Limb (tissue), 2 donors: ENCODE measurements at regions not wholly inside any gene's neighbourhood (a gene's known extent, or its start where the extent isn't known, plus 50 kb on each side); places are given as distances from the start of the nearest gene placed in this dataset.
A peak's percentile ranks its signal among the peaks of the same experiment; 100 is the strongest.

ENCODE experiments used
- DNase-seq, 2 donors: peaks; one replicate each; pipeline ENCODE4 v3.0.0-alpha.2; 2016; ENCODE audit errors: extremely low spot score in 2 of 2

- DNase-seq, result no peak
Observed at GRCh38 chr2:7456762-7457161, 539.5 kb downstream of the RNF144A start.

GRCh38 chr2:7458066-7458465 lies 540.9 kb downstream of the RNF144A start:
- no peak for DNase-seq

GRCh38 chr2:7467782-7468447 lies 550.7 kb downstream of the RNF144A start:
- no peak for DNase-seq

- DNase-seq, result no peak
Observed at GRCh38 chr2:7468448-7468828, 551.2 kb downstream of the RNF144A start.

GRCh38 chr2:7468955-7469354 lies 551.7 kb downstream of the RNF144A start:
- no peak for DNase-seq

GRCh38 chr2:7471185-7471584 lies 554.0 kb downstream of the RNF144A start:
- no peak for DNase-seq

- DNase-seq, result no peak
Observed at GRCh38 chr2:7472465-7472864, 555.3 kb downstream of the RNF144A start.

GRCh38 chr2:7473135-7473771 lies 556.0 kb downstream of the RNF144A start:
- no peak for DNase-seq

- no peak for DNase-seq
Observed at GRCh38 chr2:7476371-7476770, 559.2 kb downstream of the RNF144A start.

GRCh38 chr2:7479603-7480002 lies 562.4 kb downstream of the RNF144A start:
- no peak for DNase-seq

- no peak for DNase-seq
Observed at GRCh38 chr2:7480431-7480830, 563.2 kb downstream of the RNF144A start.

- no peak for DNase-seq
Observed at GRCh38 chr2:7490672-7491071, 573.5 kb downstream of the RNF144A start.

GRCh38 chr2:7492719-7493118 lies 575.5 kb downstream of the RNF144A start:
- no peak for DNase-seq

- no peak for DNase-seq
Observed at GRCh38 chr2:7497178-7497577, 580.0 kb downstream of the RNF144A start.

- DNase-seq, result no peak
Observed at GRCh38 chr2:7499018-7499417, 581.8 kb downstream of the RNF144A start.

- no peak for DNase-seq
Observed at GRCh38 chr2:7502336-7502735, 585.1 kb downstream of the RNF144A start.

- peak in 1 of 2 donors; percentile 13 for DNase-seq
Observed at GRCh38 chr2:7508296-7508943, 591.2 kb downstream of the RNF144A start.

- DNase-seq, result no peak
Observed at GRCh38 chr2:7510353-7510752, 593.1 kb downstream of the RNF144A start.

- no peak for DNase-seq
Observed at GRCh38 chr2:7513834-7514233, 596.6 kb downstream of the RNF144A start.

GRCh38 chr2:7515327-7515726 lies 598.1 kb downstream of the RNF144A start:
- no peak for DNase-seq

- DNase-seq, result no peak
Observed at GRCh38 chr2:7516484-7517063, 599.4 kb downstream of the RNF144A start.

GRCh38 chr2:7517088-7517487 lies 599.9 kb downstream of the RNF144A start:
- DNase-seq, result no peak

GRCh38 chr2:7517851-7518250 lies 600.6 kb downstream of the RNF144A start:
- DNase-seq, result no peak
